HCEC 1CT (cell line): ENCODE measurements at regions not wholly inside any gene's neighbourhood (a gene's known extent, or its start where the extent isn't known, plus 50 kb on each side); places are given as distances from the start of the nearest gene placed in this dataset.

Experiments
- DNase-seq: peaks from one replicate; pipeline ENCODE4 v3.0.0-alpha.2; 2017

DNA sequence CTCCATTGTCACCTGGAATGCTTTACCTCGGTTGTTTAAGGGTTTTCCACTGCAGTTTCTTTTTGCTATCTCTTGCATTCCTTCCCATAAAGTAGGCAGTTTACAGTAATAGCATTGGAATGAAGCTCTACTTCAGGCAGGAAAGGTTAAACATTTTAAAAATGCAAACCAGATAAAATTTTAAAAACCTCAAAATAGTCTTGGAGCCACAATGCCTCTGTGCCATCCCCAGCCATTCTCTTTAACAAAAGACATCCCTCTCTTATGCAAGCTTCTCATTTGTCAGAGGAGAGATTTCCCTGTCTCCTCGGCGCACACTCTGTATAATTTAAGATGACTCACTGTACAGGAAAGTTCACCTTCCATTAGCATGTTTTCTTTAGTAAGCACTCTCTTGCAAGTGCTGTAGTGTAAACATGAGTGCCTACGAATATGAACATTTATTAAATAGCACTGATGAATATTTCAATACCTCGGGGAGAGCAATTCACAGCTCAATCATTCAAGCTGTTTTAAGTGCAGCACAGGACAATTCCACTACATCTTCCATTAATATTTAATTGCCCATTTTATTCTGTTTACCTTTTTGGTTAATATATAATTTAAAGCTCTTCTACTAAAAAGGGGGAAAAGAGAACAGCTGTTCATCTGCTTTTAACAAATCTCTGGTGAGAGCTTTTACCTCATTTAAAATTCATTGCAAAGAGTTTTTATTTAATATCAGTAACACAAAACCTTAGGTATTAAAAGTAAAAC, 343.6 kb downstream of the SPATA31D1 start:
- DNase-seq: no peak

DNA sequence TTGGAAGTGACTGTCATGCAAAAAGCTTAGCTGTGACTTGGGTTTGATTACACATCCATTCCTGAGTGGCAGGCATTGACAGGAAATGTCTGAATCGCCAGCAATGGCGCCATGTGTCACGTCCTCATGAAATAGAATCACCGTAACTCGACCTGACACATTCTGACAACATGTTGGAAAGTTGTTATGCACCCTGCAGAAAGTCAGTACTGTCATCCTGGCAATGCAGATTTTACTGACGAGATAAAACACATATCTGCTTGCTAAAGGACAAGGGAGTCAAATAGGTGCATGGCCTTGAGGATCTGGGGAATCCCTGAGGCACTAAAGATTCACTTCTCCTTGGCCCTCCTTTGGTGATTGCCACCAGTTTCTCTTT, 344.2 kb downstream of the SPATA31D1 start:
- DNase-seq: no peak

DNA sequence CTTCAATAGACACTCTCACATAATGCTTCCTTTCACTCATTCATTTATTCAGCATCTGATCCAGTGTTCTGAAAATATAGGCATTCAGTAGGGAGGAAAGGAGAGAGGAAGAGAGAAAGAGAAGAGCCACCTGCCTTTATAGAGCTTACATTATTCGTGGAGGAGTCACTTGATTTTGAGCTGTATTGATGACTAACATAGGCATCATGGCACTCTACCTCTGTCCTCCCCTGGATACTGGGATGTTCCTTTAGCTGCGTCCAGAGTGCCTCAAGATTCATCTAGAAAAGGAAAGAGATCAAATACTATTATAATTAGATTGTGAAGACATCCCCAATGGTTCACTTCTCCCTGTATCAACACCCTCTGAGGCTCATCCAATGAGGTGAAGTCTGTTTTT, 345.1 kb downstream of the SPATA31D1 start:
- no peak for DNase-seq

DNA sequence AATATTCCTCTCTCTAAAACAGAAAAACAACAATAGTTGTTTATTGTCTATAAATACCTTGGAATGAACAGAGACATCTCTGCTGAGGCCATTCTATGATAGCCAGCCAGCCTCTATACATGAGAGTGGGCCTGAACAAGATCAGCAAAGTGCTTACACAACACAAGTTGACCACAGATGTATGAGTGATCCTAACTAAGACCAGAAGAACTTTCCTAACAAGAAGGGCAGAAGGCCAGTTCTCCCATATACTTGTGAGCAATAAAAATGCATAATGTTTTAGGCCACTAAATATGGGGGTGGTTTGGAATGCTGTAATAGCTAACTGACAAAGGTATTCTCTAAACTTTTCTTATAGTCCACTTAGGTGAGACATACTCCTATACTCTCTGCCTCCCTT, 345.7 kb downstream of the SPATA31D1 start:
- no peak for DNase-seq

DNA sequence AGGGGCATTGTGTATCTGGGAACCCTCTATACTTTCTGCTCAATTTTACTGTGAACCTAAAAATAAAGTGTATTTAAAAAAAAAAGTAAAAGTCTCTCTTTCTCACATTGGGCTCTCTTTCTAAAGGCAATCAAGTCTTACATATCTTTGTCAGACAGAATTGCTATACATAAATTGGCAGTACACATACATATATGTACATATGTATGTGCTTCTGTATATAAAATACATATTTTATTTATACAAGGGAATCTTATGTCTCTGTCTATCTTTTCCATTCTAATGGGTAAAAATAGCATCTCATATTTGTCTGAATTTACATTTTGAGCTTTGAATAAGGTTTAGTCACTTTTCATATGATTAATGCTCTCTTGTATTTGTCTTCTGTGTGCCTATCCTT, 348.8 kb downstream of the SPATA31D1 start:
- DNase-seq: no peak

DNA sequence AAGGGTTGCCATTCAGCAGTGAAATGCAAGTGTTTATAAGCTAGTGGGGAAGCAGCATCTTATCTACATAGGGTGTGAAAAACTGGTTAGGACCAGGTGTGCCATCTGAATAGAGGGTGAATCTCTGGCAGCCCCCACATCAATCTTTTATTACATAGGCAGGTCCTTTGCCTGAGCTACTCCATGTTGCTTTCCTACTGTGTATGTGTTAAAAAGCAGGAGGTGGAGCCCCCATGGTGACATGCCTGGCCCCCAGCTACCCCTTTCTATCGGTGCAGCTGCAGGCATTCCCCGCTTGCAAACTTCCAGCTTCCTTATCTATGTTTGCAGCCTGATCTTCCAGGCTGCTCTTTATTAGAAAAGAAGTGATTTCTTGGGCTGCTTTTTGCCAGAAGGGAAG, 353.5 kb downstream of the SPATA31D1 start:
- no peak for DNase-seq

DNA sequence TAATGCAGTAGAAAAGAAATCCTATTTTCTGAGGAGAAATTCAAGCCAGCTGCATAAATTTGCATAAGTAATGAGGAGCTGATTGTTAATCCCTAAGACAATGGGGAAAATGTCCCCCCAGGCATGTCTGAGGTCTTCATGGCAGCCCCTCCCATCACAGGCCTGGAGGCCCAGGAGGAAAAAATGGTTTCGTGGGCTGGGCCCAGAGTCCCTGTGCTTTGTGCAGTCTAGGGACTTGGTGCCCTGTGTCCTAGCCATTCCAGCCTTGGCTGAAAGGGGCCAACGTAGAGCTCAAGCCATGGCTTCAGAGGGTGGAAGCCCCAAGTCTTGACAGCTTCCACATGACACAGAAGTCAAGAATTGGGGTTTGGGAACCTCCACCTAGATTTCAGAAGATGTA, 357.5 kb downstream of the SPATA31D1 start:
- DNase-seq: no peak

DNA sequence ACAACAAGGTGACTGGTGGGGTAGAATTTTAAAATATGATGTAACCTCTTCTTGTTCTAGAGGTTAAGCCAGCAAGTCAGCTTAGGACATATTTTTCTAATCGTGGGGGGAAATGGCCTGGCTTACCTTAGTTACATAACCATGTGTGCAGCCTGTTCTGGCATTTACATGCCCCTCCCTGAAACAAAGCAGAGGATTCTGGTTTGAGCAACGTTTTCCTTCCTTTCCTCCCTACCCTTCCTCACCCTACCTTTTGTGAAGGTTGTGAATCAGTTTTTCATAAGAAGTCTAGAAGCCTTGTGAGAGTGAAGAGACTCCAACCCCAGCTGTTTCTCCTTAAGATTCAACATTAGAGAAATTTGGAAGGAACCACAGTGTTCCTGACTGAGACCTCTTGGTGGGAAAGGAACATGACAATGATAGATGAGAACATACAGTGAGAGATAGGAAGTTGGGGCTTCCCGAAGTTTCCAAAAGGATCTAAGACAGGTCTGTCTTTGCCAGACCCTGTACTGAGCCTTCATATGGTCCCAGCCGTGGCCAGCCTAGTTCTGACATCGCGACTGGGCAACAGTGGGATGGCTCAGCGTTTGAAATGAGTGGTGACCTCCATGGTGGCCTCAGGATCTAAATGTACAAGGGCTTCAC, 365.2 kb downstream of the SPATA31D1 start:
- DNase-seq: no peak

DNA sequence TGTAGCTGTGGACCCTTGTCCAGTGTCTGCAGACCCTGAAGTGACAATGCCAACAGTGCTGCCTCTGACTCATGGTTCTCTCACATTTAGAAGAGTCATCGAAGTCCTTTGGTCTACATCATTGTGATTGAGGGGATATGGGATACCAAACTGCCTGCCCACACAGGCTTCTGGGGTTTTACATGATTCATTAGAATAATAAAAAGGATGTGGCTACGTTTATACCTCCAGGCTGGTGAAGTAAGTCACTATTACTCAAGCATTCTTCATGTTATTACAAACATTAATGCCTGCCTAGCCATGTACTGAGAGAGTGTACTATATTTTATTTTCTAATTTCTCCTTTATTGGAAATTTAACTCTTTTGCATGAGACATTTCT, 365.7 kb downstream of the SPATA31D1 start:
- no peak for DNase-seq

DNA sequence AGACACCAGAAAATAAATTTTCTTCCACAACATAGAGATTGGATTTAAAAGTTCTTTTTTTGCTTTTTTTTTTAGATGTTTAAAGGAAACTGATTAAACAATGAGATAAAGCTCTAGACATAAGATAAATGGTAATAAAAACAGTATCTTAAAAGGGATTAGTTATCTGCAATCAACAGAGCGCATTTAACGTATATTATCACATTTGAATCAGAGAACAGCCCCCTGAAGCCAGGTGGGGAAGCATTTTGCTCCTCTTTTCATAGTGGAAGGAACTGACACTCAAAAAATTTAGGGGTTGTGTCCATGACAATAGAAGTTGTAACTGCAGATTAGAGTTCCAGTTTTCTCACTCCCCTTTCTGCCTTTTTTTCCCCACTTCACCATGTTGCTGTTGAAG, 367.6 kb downstream of the SPATA31D1 start:
- no peak for DNase-seq

DNA sequence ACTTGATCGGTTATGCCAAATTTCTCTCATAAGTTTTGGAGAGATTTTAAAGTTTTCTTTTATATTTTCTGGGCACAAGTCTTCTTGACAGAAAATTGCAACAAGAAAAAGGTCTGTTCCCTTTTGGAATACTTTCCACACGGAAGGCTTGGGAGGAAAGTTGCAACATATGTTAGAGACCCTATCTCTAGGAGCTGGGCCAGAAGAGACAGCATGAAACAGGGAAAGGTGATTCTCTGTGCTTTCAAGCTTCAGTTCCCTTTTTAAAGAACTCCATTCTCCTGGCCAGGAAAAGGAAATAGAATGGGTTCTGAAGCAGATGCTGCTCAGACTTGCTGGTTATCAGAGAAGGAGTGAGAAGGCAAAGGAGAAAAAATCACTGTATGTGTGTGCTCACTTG, 368.3 kb downstream of the SPATA31D1 start:
- DNase-seq: no peak

DNA sequence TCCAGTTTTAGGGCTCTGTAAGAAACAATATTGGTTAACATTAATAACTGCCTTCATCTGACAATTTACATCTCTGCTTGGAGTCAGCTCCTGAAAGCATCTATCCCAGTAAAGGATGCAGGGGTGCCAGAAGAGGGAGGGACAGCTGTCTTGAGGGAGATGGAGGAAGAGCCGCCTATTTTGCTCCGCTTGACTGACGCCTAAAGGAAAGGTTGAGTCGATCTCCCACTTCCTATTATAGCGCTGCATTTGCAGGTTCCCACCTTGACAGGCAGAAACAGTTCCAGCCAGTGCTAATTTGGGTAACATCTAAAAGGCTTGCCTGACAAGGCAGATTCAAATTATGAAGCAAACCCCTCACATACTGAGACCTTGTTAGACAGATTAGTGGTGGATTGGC, 374.6 kb downstream of the SPATA31D1 start:
- DNase-seq: no peak

DNA sequence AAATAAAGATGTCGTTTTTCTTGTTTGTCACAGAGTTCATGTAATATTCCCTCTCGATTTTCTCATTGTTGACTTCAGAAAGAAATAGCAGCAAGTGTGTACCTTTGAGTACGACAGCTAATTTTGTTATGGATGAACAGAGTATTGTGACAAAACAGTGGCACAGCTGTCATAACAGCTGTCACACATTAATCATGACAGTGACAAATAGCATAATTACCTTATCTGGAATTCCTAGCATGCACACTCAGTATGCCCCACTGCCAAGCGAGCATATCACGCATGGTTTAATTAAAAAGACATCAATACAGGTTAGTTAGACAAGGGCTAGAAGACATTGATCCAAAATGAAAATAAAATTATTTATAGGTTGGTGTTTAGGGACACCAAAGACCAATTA, 375.1 kb downstream of the SPATA31D1 start:
- no peak for DNase-seq

DNA sequence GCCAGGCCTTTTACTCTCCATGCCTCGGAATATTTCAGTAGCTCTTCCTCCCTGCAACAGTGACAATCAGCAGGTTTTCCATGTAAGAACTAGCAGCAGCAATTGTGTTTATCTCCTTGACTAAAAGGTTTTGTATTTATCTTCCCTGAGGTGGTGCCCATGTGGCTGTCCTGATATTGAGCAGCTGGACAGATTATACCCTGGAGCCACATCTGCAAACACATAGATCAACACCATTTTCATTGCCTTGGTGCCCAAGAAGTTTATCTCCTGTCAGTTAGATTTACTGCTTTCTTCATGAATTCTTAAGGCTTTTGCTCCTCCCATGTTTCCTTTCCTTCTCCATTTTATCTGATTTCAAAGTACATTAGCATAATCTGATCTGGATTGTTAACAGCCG, 378.4 kb downstream of the SPATA31D1 start:
- no peak for DNase-seq

DNA sequence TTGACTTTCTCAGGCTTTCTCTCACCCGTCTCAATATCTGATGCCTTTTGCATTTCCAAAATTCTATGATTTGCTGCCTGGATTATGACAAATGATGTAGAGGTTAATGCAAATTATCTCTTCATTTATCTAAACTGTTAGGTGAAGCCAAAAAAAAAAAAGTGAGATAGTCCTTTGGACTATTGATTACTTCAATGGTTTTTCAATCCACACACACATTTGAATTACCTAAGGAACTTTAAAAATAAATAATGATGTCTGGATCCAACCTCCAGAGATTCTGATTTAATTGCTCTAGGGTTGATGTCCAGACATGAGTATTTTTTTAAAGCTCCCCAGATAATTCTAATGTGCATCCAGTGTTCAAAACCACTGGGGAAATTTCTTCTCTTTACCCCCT, 379.4 kb downstream of the SPATA31D1 start:
- no peak for DNase-seq

DNA sequence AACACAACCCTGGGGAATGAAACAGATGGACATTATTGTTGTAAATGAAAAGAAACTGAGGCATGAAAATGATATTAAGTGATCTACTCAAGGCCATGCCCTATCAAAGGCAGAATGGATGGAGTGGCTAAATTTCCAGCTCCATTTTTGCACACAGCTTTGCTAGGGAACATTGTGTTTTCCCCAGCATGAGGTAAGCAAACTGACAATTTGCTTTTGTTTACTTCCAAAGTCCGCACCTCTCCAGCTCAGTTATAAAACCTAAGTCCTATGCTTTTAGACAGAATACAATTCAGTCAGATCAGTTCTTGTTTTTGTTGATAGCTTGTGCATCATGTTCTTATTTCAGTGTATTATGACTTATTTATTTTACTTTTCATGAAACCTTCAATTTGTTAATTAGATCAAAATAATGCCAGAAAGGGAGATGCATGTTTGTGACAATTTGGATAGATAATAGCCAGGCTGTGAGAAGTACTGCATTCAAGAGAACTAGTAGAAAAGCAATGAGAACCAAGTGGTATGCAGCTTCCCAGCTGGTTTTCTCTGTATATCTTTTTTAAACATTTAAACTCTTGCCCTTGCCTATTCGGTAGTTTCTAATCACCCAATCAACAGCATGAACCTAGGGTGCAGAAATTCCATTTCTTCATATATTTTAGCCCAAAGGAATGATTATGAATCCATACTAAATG, 380.8 kb downstream of the SPATA31D1 start:
- no peak for DNase-seq

DNA sequence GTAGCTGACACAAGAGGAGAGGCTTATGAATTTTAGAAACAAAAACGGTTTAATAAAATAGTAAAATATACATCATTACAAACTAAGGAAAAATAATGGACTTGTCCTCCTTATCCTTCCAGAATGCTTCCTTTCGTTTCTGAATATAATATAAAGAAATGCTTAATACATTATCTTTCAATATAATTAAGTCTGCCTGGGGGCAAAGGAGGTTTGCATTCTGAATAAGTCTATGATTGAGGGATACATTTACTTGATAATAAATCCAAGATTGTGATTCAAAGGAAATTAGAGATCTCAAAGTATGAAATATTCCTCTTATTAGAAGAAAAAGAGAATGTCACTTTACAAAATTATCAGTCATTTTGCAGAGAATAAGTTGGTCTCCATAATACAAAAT, 386.5 kb downstream of the SPATA31D1 start:
- DNase-seq: no peak

DNA sequence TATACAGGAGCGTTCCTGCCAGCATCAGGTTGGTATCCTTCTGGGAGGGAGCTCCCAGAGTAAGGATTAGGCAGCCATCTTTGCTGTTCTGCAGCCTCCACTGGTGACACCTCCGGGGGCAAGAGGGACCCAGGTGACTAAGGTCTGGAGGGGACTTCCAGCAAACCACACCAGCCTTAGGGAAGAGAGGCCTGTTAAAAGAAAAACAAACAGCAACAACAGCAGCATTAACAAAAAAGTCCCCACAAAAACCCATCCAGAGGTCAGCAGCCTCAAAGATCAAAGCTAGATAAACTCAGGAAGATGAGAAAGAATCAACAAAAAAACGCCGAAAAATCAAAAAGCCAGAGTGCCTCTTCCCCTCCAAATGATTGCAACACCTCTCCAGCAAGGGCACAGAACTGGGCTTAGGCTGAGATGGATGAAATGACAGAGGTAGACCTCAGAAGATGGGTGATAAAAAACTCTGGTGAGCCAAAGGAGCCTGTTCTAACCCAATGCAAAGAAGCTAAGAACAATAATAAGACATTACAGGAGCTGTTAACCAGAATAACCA, 388.2 kb downstream of the SPATA31D1 start:
- DNase-seq: no peak

DNA sequence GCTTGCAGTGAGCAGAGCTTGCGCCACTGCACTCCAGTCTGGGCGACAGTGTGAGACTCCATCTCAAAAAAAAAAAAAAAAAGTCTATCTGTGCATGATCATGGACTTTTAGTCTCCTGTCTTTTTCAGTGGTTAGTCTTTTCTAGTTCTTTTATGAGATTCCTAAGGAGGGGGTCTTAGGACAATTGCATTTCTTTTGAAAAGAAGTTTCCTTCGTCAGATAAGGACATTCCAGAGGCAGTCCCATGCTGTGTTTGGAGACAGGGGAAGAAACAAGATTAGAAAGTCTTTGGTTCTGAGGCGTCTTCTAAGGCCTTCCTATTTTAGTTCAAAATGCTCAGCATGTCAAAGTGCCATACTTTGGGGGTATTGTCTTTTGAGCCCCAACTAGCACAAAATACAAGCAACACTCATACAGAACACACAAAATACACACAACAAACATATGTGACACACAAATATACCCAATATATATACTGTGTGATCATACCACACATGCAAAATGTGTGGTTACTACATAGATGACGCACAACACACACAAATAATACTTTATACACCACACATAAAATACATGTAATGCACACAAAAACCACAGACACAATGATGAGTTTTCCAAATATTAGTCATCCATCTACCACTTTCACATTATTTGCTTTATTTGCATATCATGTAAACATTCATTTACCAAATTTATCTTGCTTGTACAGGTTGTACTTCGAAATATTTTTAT, 394.5 kb downstream of the SPATA31D1 start:
- DNase-seq: no peak

DNA sequence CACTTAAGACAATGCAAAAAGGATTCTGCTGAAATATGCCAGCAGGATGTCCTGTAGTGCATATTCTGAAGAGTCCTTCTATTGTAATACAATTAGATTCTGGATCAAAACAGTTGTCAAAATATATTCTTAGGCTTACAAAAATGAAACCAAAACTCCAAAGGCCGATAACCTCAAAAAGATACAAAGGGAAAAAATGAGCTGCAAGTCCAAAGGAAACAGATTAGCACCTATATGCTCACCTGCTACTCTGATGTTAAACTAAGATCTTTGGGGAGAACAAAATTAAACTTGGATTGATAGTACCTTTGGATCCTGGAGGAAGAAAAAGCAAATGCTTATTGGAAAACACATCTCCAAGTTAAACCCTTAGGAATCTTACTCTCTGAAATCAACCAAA, 397.1 kb downstream of the SPATA31D1 start:
- DNase-seq: no peak

DNA sequence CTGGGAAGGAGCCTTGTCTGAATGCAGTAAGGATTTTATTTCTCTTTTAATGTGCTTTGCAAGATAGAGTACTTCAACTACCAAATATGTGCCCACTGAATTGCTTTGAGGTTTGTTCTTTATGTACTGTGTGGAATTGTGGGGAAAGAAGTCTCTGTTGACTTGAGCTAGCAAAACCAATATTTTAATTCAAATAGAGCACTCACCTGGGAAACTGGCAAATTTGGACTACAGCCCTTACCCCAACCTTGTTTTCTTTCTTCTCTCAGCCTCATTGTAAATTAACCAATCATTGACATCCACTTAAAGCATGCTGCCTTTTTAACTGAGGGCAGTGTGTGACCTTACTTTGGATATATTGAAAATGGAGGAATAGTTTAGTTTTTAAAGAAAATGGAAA, 409.0 kb downstream of the SPATA31D1 start:
- DNase-seq: no peak

DNA sequence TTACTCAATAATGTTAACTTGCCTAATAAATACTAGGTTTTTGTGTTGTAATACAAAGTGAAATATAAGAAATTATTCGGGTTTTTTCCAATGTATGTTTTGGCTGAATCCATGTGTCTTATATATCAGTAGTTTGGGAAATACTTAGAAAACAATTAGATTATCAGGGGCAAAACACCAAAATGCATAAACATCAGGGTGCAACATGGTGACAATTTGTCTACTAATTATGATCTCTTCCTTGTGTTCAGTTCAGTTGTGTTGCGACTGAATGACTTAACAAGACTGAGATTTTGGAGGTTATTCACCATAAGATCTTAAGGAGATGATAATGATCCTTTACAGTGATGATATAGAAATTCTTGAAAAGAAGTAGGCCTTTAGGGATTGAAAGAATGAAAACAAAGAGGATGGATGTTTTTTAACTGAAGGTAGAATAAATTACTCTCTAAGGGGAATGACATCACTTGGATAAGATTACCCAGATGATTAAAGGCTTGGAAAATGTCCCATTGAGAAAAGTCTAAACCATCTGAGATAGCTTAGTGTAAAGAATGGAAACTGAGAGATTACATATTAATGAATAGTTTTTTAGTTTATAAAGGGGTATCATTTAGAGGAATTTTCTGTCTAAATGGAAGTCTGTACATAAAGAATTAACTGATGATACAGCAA, 415.8 kb downstream of the SPATA31D1 start:
- DNase-seq: no peak

DNA sequence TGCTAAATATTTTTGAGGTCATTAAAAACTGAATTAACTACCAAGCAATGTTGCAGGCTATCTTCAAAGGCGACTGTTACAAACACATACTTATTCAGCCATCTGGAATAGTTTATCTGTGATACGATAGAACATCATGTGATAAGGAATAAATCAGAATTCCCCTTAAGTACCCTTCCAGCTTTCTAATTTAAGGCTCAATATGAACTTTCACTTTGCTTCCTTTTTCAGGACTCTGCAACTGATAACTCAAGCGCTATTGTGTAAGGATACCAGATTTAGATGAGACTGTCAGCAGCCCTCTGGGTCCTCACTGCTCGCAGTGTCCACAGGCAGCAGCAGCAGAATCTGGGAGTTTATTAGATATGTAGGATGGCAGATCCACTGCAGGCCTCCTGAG, 416.3 kb downstream of the SPATA31D1 start:
- no peak for DNase-seq
